H9 (cell line): ENCODE measurements at regions not wholly inside any gene's neighbourhood (a gene's known extent, or its start where the extent isn't known, plus 50 kb on each side); places are given as distances from the start of the nearest gene placed in this dataset.

Source experiments
- DNase-seq: peaks from one replicate; pipeline ENCODE4 v3.0.0-alpha.2; 2017
- H2AFZ ChIP-seq: one replicate; pipeline ENCODE4 v1.6.1; 2013; ENCODE audit warnings: mild to moderate bottlenecking, low read length, control low read depth, moderate library complexity
- H2AK5ac ChIP-seq: 2 replicates; pipeline ENCODE4 v1.6.1; 2013; ENCODE audit warnings: low read length, control low read depth, mixed read lengths; ENCODE audit not compliant: insufficient read length
- H2BK120ac ChIP-seq: one replicate; pipeline ENCODE4 v1.6.1; 2013; ENCODE audit warnings: low read depth, mild to moderate bottlenecking, low read length, control low read depth, inconsistent platforms; ENCODE audit not compliant: poor library complexity, severe bottlenecking
- H2BK12ac ChIP-seq: 2 replicates; pipeline ENCODE4 v1.6.1; 2013; ENCODE audit warnings: low read length, control low read depth, mixed read lengths, low read depth; ENCODE audit not compliant: insufficient read length
- H2BK15ac ChIP-seq: 2 replicates; pipeline ENCODE4 v1.6.1; 2013; ENCODE audit warnings: low read depth, low read length, control low read depth
- H2BK20ac ChIP-seq: one replicate; pipeline ENCODE4 v1.6.1; 2013; ENCODE audit warnings: low read depth, mild to moderate bottlenecking, low read length, control low read depth, inconsistent platforms; ENCODE audit not compliant: poor library complexity, severe bottlenecking
- H2BK5ac ChIP-seq: 2 replicates; pipeline ENCODE4 v1.6.1; 2013; ENCODE audit warnings: low read length, control low read depth, mixed read lengths; ENCODE audit not compliant: insufficient read length
- H3K14ac ChIP-seq: 2 replicates; pipeline ENCODE4 v1.6.1; 2013; ENCODE audit warnings: low read length, control low read depth; ENCODE audit not compliant: insufficient read depth
- H3K18ac ChIP-seq: 2 replicates; pipeline ENCODE4 v1.6.1; 2013; ENCODE audit warnings: low read depth, mild to moderate bottlenecking, mixed read lengths, low read length, control low read depth; ENCODE audit not compliant: insufficient read length
- H3K23ac ChIP-seq: 2 replicates; pipeline ENCODE4 v1.6.1; 2013; ENCODE audit warnings: low read length, control low read depth, mixed read lengths, low read depth; ENCODE audit not compliant: insufficient read length
- H3K23me2 ChIP-seq: 2 replicates; pipeline ENCODE4 v1.6.1; 2013; ENCODE audit warnings: low read depth, mild to moderate bottlenecking, mixed read lengths, low read length, control low read depth; ENCODE audit not compliant: insufficient read length, poor library complexity, severe bottlenecking
- H3K27ac ChIP-seq: 2 replicates; pipeline ENCODE4 v1.5.1; 2013; ENCODE audit warnings: low read length, control low read depth, mixed read lengths, low read depth; ENCODE audit not compliant: insufficient read length
- H3K27me3 ChIP-seq: 2 replicates; pipeline ENCODE4 v1.6.1; 2013; ENCODE audit warnings: low read length, control low read depth, inconsistent platforms; ENCODE audit not compliant: insufficient read depth
- H3K4ac ChIP-seq: 2 replicates; pipeline ENCODE4 v1.6.1; 2013; ENCODE audit warnings: low read depth, mild to moderate bottlenecking, control low read depth, inconsistent platforms, low read length, moderate library complexity
- H3K4me1 ChIP-seq: 2 replicates; pipeline ENCODE4 v1.6.1; 2013; ENCODE audit warnings: low read length, control low read depth, inconsistent platforms; ENCODE audit not compliant: insufficient read depth
- H3K4me2 ChIP-seq: 2 replicates; pipeline ENCODE4 v1.6.1; 2013; ENCODE audit warnings: low read length, control low read depth, mixed read lengths; ENCODE audit not compliant: insufficient read length, insufficient read depth
- H3K56ac ChIP-seq: 2 replicates; pipeline ENCODE4 v1.6.1; 2013; ENCODE audit warnings: low read depth, mild to moderate bottlenecking, mixed read lengths, low read length, control low read depth; ENCODE audit not compliant: insufficient read length
- H3K79me1 ChIP-seq: 2 replicates; pipeline ENCODE4 v1.6.1; 2013; ENCODE audit warnings: low read depth, mild to moderate bottlenecking, moderate library complexity, low read length, control low read depth, inconsistent platforms; ENCODE audit not compliant: insufficient read depth, poor library complexity, severe bottlenecking
- H3K79me2 ChIP-seq: 2 replicates; pipeline ENCODE4 v1.6.1; 2013; ENCODE audit warnings: low read length, control low read depth, inconsistent platforms; ENCODE audit not compliant: insufficient read depth
- H3K9ac ChIP-seq: 2 replicates; pipeline ENCODE4 v1.6.1; 2013; ENCODE audit warnings: low read length, control low read depth, mixed read lengths; ENCODE audit not compliant: insufficient read length; ENCODE audit errors: extremely low read depth
- H3K9me3 ChIP-seq: one replicate; pipeline ENCODE4 v1.6.1; 2013; ENCODE audit warnings: low read depth, low read length, inconsistent platforms; ENCODE audit not compliant: control insufficient read depth
- H3T11ph ChIP-seq: one replicate; pipeline ENCODE4 v1.6.1; 2013; ENCODE audit warnings: mild to moderate bottlenecking, low read length, control low read depth, inconsistent platforms
- H4K20me1 ChIP-seq: one replicate; pipeline ENCODE4 v1.6.1; 2013; ENCODE audit not compliant: control insufficient read depth, insufficient read length, insufficient read depth
- H4K5ac ChIP-seq: 2 replicates; pipeline ENCODE4 v1.6.1; 2013; ENCODE audit warnings: low read depth, mild to moderate bottlenecking, mixed read lengths, low read length, control low read depth; ENCODE audit not compliant: insufficient read length
- H4K8ac ChIP-seq: replicated peaks from 2 replicates; pipeline ENCODE4 v1.6.1; 2013; ENCODE audit warnings: low read length, control low read depth, mixed read lengths, low read depth; ENCODE audit not compliant: insufficient read length
- H4K91ac ChIP-seq: 2 replicates; pipeline ENCODE4 v1.6.1; 2013; ENCODE audit warnings: low read depth, mild to moderate bottlenecking, moderate library complexity, mixed read lengths, low read length, control low read depth; ENCODE audit not compliant: insufficient read length
- H3K27ac Mint-ChIP-seq, 3 experiments: 2 replicates in 2 of 3; 3 replicates in 1 of 3; pipeline ENCODE4 v1.8.0; 2020 to 2021; ENCODE audit warnings: mixed read lengths in 3 of 3, mild to moderate bottlenecking in 1 of 3, moderate library complexity in 1 of 3
- H3K27me3 Mint-ChIP-seq: 2 replicates; pipeline ENCODE4 v1.8.0; 2021; ENCODE audit warnings: low read depth, mild to moderate bottlenecking, moderate library complexity, mixed read lengths
- H3K36me3 Mint-ChIP-seq, 3 experiments: 2 replicates in 2 of 3; 3 replicates in 1 of 3; pipeline ENCODE4 v1.8.0; 2020 to 2021; ENCODE audit warnings: low read depth in 3 of 3, mixed read lengths in 3 of 3; ENCODE audit not compliant: insufficient read depth in 1 of 3
- H3K4me1 Mint-ChIP-seq, 2 experiments: 2 replicates each; pipeline ENCODE4 v1.8.0; 2020; ENCODE audit warnings: mixed read lengths in 2 of 2
- H3K4me3 Mint-ChIP-seq, 2 experiments: 2 replicates in 1 of 2; 3 replicates in 1 of 2; pipeline ENCODE4 v1.8.0; 2020 to 2021; ENCODE audit warnings: mild to moderate bottlenecking in 2 of 2, mixed read lengths in 2 of 2, moderate library complexity in 1 of 2
- H3K9me3 Mint-ChIP-seq, 2 experiments: 2 replicates in 1 of 2; 3 replicates in 1 of 2; pipeline ENCODE4 v1.8.0; 2020; ENCODE audit warnings: mild to moderate bottlenecking in 2 of 2, mixed read lengths in 2 of 2, moderate library complexity in 1 of 2
- CTCF ChIP-seq: fragments of 200-600 bp; sonication (generic); conservative IDR thresholded peaks from 3 replicates; pipeline ENCODE4 v1.8.0; 2021; ENCODE audit warnings: antibody characterized with exemption, mild to moderate bottlenecking
- WGBS: extraction: QIAGEN DNeasy Blood & Tissue Kit; methylation state at CpG from one replicate; pipeline ENCODE4 v1.1.7; 2013; ENCODE audit warnings: missing lambda C conversion rate, low lambda C conversion rate, mixed read lengths; ENCODE audit not compliant: insufficient read length; ENCODE audit errors: extremely low coverage; 5-methylcytosine and 5-hydroxymethylcytosine counted together

- Histone ChIP-seq H3K27ac (no peak overlapping the region), H4K5ac (no peak overlapping the region), H3T11ph (no peak overlapping the region), H2AK5ac (no peak overlapping the region), H3K27me3 (peaks cover 5% of the 10 kb centered on the region; the same call in 1 of the 2 replicates), H4K8ac (no peak overlapping the region), H2BK15ac (no peak overlapping the region), H3K14ac (no peak overlapping the region), H2BK5ac (no peak overlapping the region), H4K91ac (no peak overlapping the region), H3K18ac (no peak overlapping the region), H2BK12ac (no peak overlapping the region), H3K4ac (no peak overlapping the region), H3K79me2 (no peaks in the 10 kb centered on the region), H3K23ac (no peak overlapping the region), H3K9ac (no peak overlapping the region), H2BK120ac (no peak overlapping the region), H3K4me1 (peaks cover 7% of the 10 kb centered on the region; the same call in 1 of the 2 replicates), H3K4me2 (no peak overlapping the region), H2BK20ac (no peak overlapping the region), H3K9me3 (no peaks in the 10 kb centered on the region), H3K56ac (no peak overlapping the region), H3K79me1 (no peaks in the 10 kb centered on the region), H4K20me1 (no peaks in the 10 kb centered on the region), H2AFZ (no peak overlapping the region), H3K23me2 (no peaks in the 10 kb centered on the region)
- no peak for TF ChIP-seq CTCF
- no peak overlapping the region for H3K27ac Mint-ChIP-seq
- H3K36me3 Mint-ChIP-seq: peaks cover 0 to 4% (median 0%) of the 10 kb centered on the region in 3 experiments; a peak in 4 of 7 replicates
- H3K27me3 Mint-ChIP-seq: peaks cover 64% of the 10 kb centered on the region
- H3K4me1 Mint-ChIP-seq: peaks cover 34 to 39% of the 10 kb centered on the region in 2 experiments
- H3K4me3 Mint-ChIP-seq: no peak overlapping the region
- DNase-seq: no peak
- WGBS: no CpG with 5 or more reads among the region's 5 CpGs
- H3K9me3 Mint-ChIP-seq: peaks cover 4 to 6% of the 10 kb centered on the region in 2 experiments; a peak in 3 of 5 replicates
Observed at GRCh38 chr12:3947781-3948180, 74.6 kb upstream of the PARP11 start.
